ENCODE measurements at regions not wholly inside any gene's neighbourhood (a gene's known extent, or its start where the extent isn't known, plus 50 kb on each side); places are given as distances from the start of the nearest gene placed in this dataset.

DNA sequence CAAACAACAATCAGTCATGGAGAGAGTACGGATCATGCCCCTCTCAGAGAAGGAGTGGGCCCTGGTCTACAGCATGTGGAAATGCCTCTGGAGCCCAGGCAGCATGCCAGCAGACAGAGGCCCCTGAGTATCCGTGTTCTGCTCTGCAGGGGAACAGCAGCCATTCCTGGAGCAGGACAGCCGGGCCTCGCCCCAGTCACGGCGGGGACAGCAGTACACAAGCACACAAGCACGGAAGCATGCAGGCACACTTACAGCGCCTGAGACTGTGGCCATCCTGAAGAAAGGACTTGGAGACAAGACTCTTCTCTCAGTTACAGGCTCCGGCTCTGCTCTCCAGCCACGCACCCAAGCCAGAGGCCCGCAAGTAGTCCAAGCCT is 102.6 kb upstream of the ALDH1B1 start:
- TF ChIP-seq CTCF (IDR thresholded peaks at IDR 0.05; ENCODE audit: low read depth, low read length, poor library complexity, severe bottlenecking): no peak
- no peak for TF ChIP-seq EZH2phosphoT487 (IDR thresholded peaks at IDR 0.05; ENCODE audit: borderline replicate concordance, low read length)
